ENCODE measurements at regions not wholly inside any gene's neighbourhood (a gene's known extent, or its start where the extent isn't known, plus 50 kb on each side); places are given as distances from the start of the nearest gene placed in this dataset.

GRCh38 chr4:132266374-132266773 lies 882.7 kb upstream of the PCDH10 start:
- TF ChIP-seq POLR2A (IDR thresholded peaks at IDR 0.05) (no peak), CTCF (IDR thresholded peaks at IDR 0.05) (no peak), POLR2AphosphoS5 (IDR thresholded peaks at IDR 0.05; ENCODE audit: insufficient read depth in 1 of 2, low read depth in 1 of 2) (no peak)
